Upper lobe of left lung (tissue), 6 donors: ENCODE measurements at regions not wholly inside any gene's neighbourhood (a gene's known extent, or its start where the extent isn't known, plus 50 kb on each side); places are given as distances from the start of the nearest gene placed in this dataset.

Source experiments
- ATAC-seq, 2 donors: fragments of 200-7000 bp; cut with Tn5 transposase; one replicate each; pipeline ENCODE4 v1.9.1; 2022; ENCODE audit warnings: mild to moderate bottlenecking in 2 of 2, moderate library complexity in 2 of 2; ENCODE audit not compliant: low FRiP score in 2 of 2
- DNase-seq, 2 donors: peaks; one replicate each; pipeline ENCODE4 v3.0.0-alpha.2; 2019 to 2020
- H3K27ac ChIP-seq, 4 donors: fragments of 200-600 bp; sonication (generic); one replicate each; pipeline ENCODE4 v1.5.1; 2016 to 2019
- H3K27me3 ChIP-seq, 4 donors: fragments of 200-600 bp; sonication (generic); one replicate each; pipeline ENCODE4 v1.5.1; 2017 to 2019
- H3K36me3 ChIP-seq, 4 donors: fragments of 200-600 bp; sonication (generic); one replicate each; pipeline ENCODE4 v1.5.1; 2016 to 2019
- H3K4me1 ChIP-seq, 4 donors: fragments of 200-600 bp; sonication (generic); one replicate each; pipeline ENCODE4 v1.5.1; 2018 to 2019
- H3K4me3 ChIP-seq, 4 donors: fragments of 200-600 bp; sonication (generic); one replicate each; pipeline ENCODE4 v1.5.1; 2017 to 2019; ENCODE audit warnings: mild to moderate bottlenecking in 2 of 4, moderate library complexity in 1 of 4
- H3K9me3 ChIP-seq, 4 donors: fragments of 200-600 bp; sonication (generic); one replicate each; pipeline ENCODE4 v1.5.1; 2018 to 2019
- CTCF ChIP-seq, 6 experiments: fragments of 450-650 bp in 4 of 6; fragments of 200-600 bp in 2 of 6; sonication (generic) in 2 of 6; IDR thresholded peaks; one replicate each; pipeline ENCODE4 v1.5.1; 2016 to 2019; ENCODE audit warnings: antibody characterized with exemption in 6 of 6
- EP300 ChIP-seq, 4 donors: sonication (generic); formaldehyde crosslinking; IDR thresholded peaks; one replicate each; pipeline ENCODE4 v1.5.1; 2017; ENCODE audit warnings: antibody characterized with exemption in 4 of 4, control low read depth in 2 of 4
- POLR2A ChIP-seq, 4 donors: fragments of 450-650 bp; IDR thresholded peaks; one replicate each; pipeline ENCODE4 v1.5.1; 2016 to 2017; ENCODE audit warnings: antibody characterized with exemption in 4 of 4, mild to moderate bottlenecking in 2 of 4
- POLR2AphosphoS5 ChIP-seq, 2 donors: sonication (generic); formaldehyde crosslinking; IDR thresholded peaks; one replicate each; pipeline ENCODE4 v1.5.1; 2017; ENCODE audit warnings: antibody characterized with exemption in 2 of 2
- WGBS, 2 donors: methylation state at CpG; one replicate each; pipeline ENCODE4 v1.1.5; 2017 to 2018; 5-methylcytosine and 5-hydroxymethylcytosine counted together
- donor health status: DM: no; HTN: no; CAD: no; lungs with moderate emphysema.
- donor health status: DM: no; HTN: yes; CAD: no; lungs with severe emphysema.

DNA sequence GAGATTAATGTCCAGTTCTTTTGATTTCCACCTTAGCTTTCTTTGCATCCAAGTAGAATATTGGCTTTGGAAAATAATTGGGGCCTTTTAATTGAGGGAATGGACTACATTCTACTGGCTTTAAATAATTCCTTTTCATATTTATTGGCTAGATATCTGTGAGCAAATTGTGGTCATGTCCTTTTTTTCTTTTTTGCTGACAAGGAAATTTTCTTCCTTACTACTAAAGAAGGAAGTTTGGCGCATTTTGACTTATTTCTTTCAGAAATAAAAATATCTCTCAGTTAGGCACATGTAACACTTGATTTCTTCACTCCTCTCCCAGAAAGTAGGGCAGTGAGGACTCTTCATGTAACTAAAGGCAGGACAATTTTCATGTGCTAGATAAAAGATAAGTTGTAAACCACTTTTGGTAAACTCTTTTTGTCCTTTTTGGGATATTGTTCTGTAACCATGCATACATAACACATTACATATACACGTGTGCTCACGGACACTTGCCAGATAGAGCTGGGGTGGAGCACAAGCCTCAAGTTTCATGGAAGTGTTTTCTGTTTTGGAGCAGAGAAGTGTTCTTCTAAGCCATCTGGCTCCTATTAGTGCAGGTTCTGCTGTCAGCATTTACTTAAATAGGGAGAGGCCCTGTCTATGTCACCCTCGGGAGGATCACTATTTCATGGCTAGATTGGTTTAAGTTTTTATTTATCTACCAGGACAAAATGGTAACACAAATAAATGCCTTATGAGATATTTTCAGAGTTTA lies 85.1 kb upstream of the LRIG3 start:
- Histone ChIP-seq H3K27ac (no peak overlapping the region), H3K4me1 (no peaks in the 10 kb centered on the region), H3K9me3 (no peaks in the 10 kb centered on the region), H3K4me3 (no peak overlapping the region), H3K27me3 (no peaks in the 10 kb centered on the region), H3K36me3 (no peaks in the 10 kb centered on the region)
- DNase-seq (no peak), ATAC-seq (peak in 1 of 2 donors; percentile 90)
- WGBS, 2 donors, result 55 to 61% methylated on average over 4 of the region's 4 CpGs
- TF ChIP-seq CTCF (IDR thresholded peaks at IDR 0.05), result no peak
- TF ChIP-seq POLR2A (IDR thresholded peaks at IDR 0.05), result no peak
- no peak for TF ChIP-seq EP300 (IDR thresholded peaks at IDR 0.05)
- no peak for TF ChIP-seq POLR2AphosphoS5 (IDR thresholded peaks at IDR 0.05)

- no peaks in the 10 kb centered on the region for H3K9me3 ChIP-seq
- no peak overlapping the region for H3K27ac ChIP-seq
- no peaks in the 10 kb centered on the region for H3K36me3 ChIP-seq
- ATAC-seq (no peak), DNase-seq (no peak)
- H3K4me3 ChIP-seq, result no peak overlapping the region
- H3K27me3 ChIP-seq, result no peaks in the 10 kb centered on the region
- TF ChIP-seq EP300 (IDR thresholded peaks at IDR 0.05) (no peak), POLR2A (IDR thresholded peaks at IDR 0.05) (no peak), POLR2AphosphoS5 (IDR thresholded peaks at IDR 0.05) (no peak), CTCF (IDR thresholded peaks at IDR 0.05) (no peak)
- no peaks in the 10 kb centered on the region for H3K4me1 ChIP-seq
- WGBS, 2 donors, result 87 to 89% methylated on average over 2 of the region's 2 CpGs
These were observed 84.2 kb upstream of the LRIG3 start for GRCh38 chr12:59004456-59004855.

- ATAC-seq, result no peak
- no peak for TF ChIP-seq POLR2A (IDR thresholded peaks at IDR 0.05)
- no peak for TF ChIP-seq POLR2AphosphoS5 (IDR thresholded peaks at IDR 0.05)
- TF ChIP-seq EP300 (IDR thresholded peaks at IDR 0.05), result no peak
- TF ChIP-seq CTCF (IDR thresholded peaks at IDR 0.05), result no peak
- H3K27ac ChIP-seq, result no peak overlapping the region
- no peak overlapping the region for H3K4me3 ChIP-seq
- H3K9me3 ChIP-seq, result no peaks in the 10 kb centered on the region
- no peaks in the 10 kb centered on the region for H3K27me3 ChIP-seq
- H3K4me1 ChIP-seq, result no peaks in the 10 kb centered on the region
- WGBS, 2 donors, result 85 to 89% methylated on average over 3 of the region's 3 CpGs
- H3K36me3 ChIP-seq, result no peaks in the 10 kb centered on the region
- no peak for DNase-seq
These were observed 75.5 kb upstream of the LRIG3 start for GRCh38 chr12:58995666-58996363.

DNA sequence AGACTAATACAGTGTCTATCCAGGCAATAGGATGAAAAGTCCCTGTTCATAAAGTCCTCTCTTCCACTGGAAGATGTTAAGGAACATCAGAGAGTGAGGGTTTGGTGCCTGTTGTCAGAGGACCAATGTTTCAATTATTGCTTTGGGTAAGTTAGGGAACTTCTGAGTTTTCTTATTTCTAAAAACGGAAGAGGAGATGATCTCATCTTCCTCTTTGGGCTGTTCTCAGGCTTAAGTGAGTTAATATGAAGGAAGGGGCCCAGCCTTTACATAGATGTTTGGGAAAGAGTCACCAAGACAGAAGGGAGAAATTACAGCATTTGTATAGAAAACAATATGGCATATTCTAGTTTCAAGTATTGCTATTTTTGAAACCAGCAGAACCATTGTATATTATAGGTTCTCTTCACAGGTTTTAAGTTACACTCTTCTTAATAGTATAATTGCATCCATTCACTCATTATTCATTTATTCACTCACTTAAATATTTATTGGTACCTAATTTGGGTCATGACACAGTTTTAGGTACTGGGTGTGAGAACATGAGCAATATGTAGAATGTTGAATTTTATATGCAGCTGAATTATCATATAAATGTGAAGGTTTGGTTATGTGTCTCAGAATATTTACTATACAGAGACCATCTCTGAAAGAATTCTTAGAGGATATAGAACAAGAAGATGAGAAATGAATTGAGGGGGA lies 68.5 kb upstream of the LRIG3 start:
- Histone ChIP-seq H3K27me3 (no peaks in the 10 kb centered on the region), H3K9me3 (peaks cover 0 to 6% (median 0%) of the 10 kb centered on the region in 4 donors), H3K4me1 (no peaks in the 10 kb centered on the region), H3K36me3 (no peaks in the 10 kb centered on the region), H3K4me3 (no peak overlapping the region), H3K27ac (no peak overlapping the region)
- 67 to 79% methylated on average over 1 of the region's 1 CpG for WGBS, 2 donors
- ATAC-seq, result no peak
- DNase-seq, result no peak
- no peak for TF ChIP-seq CTCF (IDR thresholded peaks at IDR 0.05)
- TF ChIP-seq POLR2A (IDR thresholded peaks at IDR 0.05), result no peak
- TF ChIP-seq POLR2AphosphoS5 (IDR thresholded peaks at IDR 0.05), result no peak
- no peak for TF ChIP-seq EP300 (IDR thresholded peaks at IDR 0.05)
